ENCODE measurements at regions not wholly inside any gene's neighbourhood (a gene's known extent, or its start where the extent isn't known, plus 50 kb on each side); places are given as distances from the start of the nearest gene placed in this dataset.

DNA sequence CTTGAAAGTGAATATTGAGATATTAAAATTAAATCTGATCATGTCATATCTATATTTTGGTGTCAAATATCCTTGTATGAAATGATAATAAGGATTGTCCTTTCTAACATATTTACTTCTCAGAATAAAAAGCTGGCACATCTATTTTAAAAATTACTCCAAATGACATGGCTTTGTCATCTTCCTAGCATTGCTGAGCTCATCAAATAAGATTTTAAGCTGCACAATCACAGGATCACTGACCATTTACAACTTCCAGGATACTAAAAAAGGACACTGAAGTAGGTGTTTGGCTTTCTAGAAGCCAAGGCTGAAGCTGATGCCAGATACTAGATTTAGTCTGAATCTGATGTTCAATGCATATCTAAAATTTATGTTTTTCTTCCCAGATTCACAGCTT is 351.1 kb downstream of the BMP4 start:
- DNase-seq (no peak), ATAC-seq (replicated peaks) (no peak)
- no peak overlapping the region for H3K4me3 Mint-ChIP-seq
- no peaks in the 10 kb centered on the region for H3K9me3 Mint-ChIP-seq
- H3K4me1 Mint-ChIP-seq: peaks cover 20 to 33% of the 10 kb centered on the region in 2 donors
- peaks cover 8 to 11% of the 10 kb centered on the region in 2 donors for H3K27me3 Mint-ChIP-seq
- no peaks in the 10 kb centered on the region for H3K36me3 Mint-ChIP-seq
- H3K27ac Mint-ChIP-seq: no peak overlapping the region

DNA sequence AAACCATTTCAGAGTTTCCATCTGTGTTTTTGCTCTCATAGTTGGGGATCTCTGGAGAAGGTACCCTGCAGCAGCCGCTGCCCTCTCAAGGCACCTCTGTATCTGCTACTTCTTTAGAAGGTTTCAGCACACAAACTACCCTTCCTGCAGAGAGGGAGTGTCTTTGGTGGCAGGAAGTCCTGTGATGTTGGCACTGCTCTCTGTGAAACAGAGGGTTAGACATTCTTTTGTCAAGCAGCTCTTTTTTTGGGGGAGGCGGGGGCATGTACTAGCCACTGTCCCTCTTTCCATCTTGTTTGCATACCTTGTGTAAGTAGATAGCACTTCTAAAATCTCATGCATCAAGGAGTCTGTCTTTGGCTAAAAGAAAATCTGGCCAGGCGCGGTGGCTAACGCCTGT is 352.6 kb downstream of the BMP4 start:
- peaks cover 11 to 19% of the 10 kb centered on the region in 2 donors for H3K4me1 Mint-ChIP-seq
- ATAC-seq (replicated peaks) (peak in 1 of 2 donors; percentile 11), DNase-seq (no peak)
- H3K27me3 Mint-ChIP-seq: peaks cover 8 to 11% of the 10 kb centered on the region in 2 donors
- no peaks in the 10 kb centered on the region for H3K36me3 Mint-ChIP-seq
- H3K27ac Mint-ChIP-seq: no peak overlapping the region
- no peaks in the 10 kb centered on the region for H3K9me3 Mint-ChIP-seq
- H3K4me3 Mint-ChIP-seq: no peak overlapping the region

DNA sequence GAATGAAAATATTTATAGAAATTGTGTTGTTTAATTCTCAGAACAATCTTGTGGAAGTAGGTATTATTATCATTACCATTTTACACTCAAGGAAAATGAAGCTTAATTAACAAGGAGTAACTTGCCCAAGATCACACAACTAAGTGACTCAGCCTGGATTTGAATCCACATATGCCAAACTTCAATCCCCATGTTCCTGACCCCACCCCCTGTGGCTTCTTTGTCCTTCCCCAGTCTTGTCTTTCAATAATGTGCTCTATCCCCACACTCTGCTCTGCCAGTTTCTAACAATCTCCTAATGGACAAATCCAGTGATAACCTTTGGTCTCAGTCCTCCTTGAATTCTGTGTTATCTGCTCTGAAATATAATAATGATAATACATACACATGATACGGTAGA is 355.2 kb downstream of the BMP4 start:
- H3K27me3 Mint-ChIP-seq: peaks cover 8 to 11% of the 10 kb centered on the region in 2 donors
- H3K36me3 Mint-ChIP-seq: no peaks in the 10 kb centered on the region
- H3K27ac Mint-ChIP-seq: no peak overlapping the region
- DNase-seq (no peak), ATAC-seq (replicated peaks) (no peak)
- no peak overlapping the region for H3K4me3 Mint-ChIP-seq
- H3K9me3 Mint-ChIP-seq: peaks cover 0 to 2% of the 10 kb centered on the region in 2 donors
- H3K4me1 Mint-ChIP-seq: peaks cover 0 to 2% of the 10 kb centered on the region in 2 donors

- ATAC-seq (replicated peaks) (no peak), DNase-seq (no peak)
- Mint-ChIP-seq H3K36me3 (no peaks in the 10 kb centered on the region), H3K4me1 (no peaks in the 10 kb centered on the region), H3K27ac (no peak overlapping the region), H3K4me3 (no peak overlapping the region), H3K9me3 (peaks cover 3 to 4% of the 10 kb centered on the region in 2 donors), H3K27me3 (peaks cover 8 to 11% of the 10 kb centered on the region in 2 donors)
Measured at GRCh38 chr14:53599221-53599945, 357.2 kb downstream of the BMP4 start.

- Mint-ChIP-seq H3K27ac (no peak overlapping the region), H3K9me3 (peaks cover 3 to 4% of the 10 kb centered on the region in 2 donors), H3K36me3 (no peaks in the 10 kb centered on the region), H3K27me3 (peaks cover under 1 to 4% of the 10 kb centered on the region in 2 donors), H3K4me3 (no peak overlapping the region), H3K4me1 (no peaks in the 10 kb centered on the region)
- ATAC-seq (replicated peaks) (no peak), DNase-seq (no peak)
Measured at GRCh38 chr14:53596853-53597525, 359.6 kb downstream of the BMP4 start.

DNA sequence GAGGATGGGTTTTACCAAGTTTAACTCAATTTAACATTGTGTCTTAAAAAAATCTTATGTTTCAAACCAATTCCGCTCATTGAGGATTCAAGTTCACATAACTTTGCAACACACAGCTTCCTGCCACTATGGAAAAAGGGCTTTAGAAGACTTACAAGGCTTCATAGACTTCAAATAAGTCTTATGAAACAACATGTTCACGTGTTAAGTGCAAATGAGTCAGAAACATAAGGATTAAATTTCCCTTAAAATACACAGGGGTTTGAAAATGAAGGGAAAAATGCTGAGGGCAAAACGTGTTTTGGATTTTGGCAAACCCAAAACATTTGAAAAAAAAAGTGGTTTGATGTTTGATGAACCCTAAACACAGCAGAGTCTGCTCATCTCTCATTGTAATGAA is 364.8 kb downstream of the BMP4 start:
- DNase-seq (no peak), ATAC-seq (replicated peaks) (no peak)
- Mint-ChIP-seq H3K27me3 (peaks cover 5 to 29% of the 10 kb centered on the region in 2 donors), H3K4me1 (no peaks in the 10 kb centered on the region), H3K27ac (no peak overlapping the region), H3K9me3 (peaks cover 3% of the 10 kb centered on the region in 2 donors), H3K4me3 (no peak overlapping the region), H3K36me3 (no peaks in the 10 kb centered on the region)

DNA sequence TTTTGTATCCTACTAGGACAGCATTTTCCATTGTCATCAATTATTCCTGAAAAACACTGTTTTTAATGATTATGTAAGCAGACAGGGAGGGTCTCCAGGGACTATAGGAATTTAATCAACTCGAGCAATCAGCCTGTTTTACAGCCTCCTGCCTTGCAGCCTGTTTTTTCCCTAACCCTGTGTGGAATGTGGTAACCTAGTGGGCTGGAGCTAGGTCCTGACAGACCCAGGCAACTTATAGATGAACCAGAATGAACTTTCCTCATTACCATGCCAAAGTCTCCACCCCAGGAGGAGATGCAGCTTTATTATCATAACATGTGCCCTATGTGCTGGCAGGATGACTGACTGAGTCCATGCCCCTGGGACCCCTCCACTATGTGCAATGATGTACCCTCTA is 375.1 kb downstream of the BMP4 start:
- H3K9me3 Mint-ChIP-seq: no peaks in the 10 kb centered on the region
- no peaks in the 10 kb centered on the region for H3K4me1 Mint-ChIP-seq
- peaks cover 0 to 4% of the 10 kb centered on the region in 2 donors for H3K27me3 Mint-ChIP-seq
- H3K27ac Mint-ChIP-seq: no peak overlapping the region
- ATAC-seq (replicated peaks) (no peak), DNase-seq (no peak)
- no peak overlapping the region for H3K4me3 Mint-ChIP-seq
- no peaks in the 10 kb centered on the region for H3K36me3 Mint-ChIP-seq

DNA sequence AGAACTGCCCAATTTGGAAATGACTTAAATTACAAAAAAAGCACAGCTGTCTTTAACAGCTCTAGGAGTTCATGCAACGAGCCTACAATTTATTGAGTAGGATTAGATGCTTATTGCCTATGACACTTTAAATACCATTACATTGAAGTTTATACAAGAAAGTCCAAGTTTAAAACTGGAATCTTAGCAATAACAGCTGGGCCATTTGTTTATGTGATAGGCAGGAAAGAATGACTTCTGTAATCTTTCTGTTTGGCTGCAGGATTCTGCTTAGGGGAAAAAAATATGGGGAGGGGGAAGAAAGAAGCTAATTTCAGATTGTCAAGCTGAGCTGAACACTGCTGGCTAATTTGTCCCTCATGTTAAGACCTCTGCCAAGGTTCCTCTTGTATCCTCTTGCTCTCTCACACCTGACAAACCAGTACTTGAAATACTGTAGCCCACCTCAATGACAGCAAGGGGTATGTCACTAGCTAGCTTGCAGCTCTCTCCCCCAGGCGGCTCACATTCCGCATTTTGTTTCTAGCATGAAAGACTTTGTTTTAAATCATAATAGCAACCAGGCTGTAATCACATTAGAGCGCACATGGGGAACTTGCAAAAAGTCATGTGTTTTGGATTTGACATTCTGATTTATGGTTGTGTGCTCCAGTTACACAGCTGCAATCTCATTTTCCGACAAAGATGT is 384.8 kb downstream of the BMP4 start:
- Mint-ChIP-seq H3K4me3 (peak overlapping the region in 1 of 2 donors; percentile 12), H3K27me3 (peaks cover 12 to 17% of the 10 kb centered on the region in 2 donors), H3K36me3 (no peaks in the 10 kb centered on the region), H3K9me3 (peaks cover 0 to 2% of the 10 kb centered on the region in 2 donors), H3K4me1 (peaks cover 17 to 36% of the 10 kb centered on the region in 2 donors), H3K27ac (peak overlapping the region; percentile 53)
- ATAC-seq (replicated peaks): peak in 1 of 2 donors; percentile 6
- no peak for DNase-seq

DNA sequence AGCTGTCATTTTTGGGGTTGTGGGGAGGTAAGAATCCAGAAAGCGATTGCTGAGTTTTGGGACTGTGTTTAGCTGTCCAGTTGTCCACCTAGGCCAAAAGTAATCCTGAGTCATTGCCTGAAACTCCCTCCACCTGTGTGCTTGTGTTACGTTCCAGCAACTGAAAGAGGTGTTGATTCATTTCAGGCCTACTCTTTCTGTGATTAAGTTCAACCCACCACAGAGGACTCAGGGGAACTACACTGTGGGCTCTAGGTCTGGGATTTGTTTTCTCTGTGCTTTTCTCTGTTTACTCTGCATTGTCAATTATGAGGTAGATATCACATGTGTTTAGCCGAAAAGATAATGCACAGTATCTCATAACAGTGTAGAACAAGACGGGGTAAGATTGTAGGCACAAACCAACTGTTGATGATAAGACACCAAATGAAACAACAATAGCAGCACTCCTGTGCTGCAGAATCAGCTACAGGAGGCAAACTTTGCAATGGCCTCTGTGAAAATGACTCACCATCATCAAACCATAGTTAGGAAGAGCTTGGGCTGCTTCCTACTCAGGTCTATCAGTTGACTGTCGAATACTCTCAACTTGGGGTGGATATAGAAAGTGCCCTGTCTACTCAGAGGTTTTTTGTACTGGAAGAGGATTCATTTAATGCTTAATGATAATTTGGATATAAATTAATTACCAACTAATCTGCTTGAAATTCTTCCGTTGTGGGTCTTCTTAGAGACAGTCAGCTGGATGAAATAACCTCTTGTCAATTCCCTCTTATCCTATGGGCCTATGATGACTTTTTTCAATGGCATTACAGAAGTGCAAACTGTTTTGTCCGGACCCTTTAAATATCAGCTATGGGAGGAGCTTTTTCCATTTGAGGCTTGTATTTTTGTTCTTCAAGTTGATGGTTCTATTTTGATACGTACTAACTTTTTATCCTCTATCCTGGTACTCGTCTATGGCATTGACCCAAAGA is 385.9 kb downstream of the BMP4 start:
- Mint-ChIP-seq H3K4me1 (peaks cover 17 to 36% of the 10 kb centered on the region in 2 donors), H3K36me3 (no peaks in the 10 kb centered on the region), H3K4me3 (no peak overlapping the region), H3K27ac (peak overlapping the region; percentile 88), H3K27me3 (peaks cover 12 to 17% of the 10 kb centered on the region in 2 donors), H3K9me3 (peaks cover 0 to 2% of the 10 kb centered on the region in 2 donors)
- DNase-seq (peak; percentile 47), ATAC-seq (replicated peaks) (peak; percentile 90 to 92)

DNA sequence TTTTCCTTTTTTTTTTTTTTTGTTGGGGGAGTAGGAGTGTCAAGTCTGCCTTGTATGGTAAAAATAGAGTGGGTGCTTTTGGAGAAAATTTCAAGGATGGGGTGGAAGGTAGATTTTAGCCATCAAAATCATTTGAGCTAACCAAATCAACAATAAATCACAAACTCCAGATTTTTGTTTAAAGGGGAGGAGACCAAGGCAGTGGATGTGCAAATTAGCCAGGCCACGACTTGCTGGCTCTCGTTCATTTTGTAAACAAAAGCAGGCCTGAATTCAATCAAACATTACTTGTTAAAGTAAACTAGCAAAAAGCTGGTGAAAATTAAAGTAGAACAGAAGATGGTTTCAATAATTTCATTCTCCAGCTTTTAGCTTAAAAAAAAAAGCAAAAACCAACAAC is 387.2 kb downstream of the BMP4 start:
- peaks cover 11 to 17% of the 10 kb centered on the region in 2 donors for H3K27me3 Mint-ChIP-seq
- no peak for ATAC-seq (replicated peaks)
- peak overlapping the region; percentile 75 for H3K27ac Mint-ChIP-seq
- no peaks in the 10 kb centered on the region for H3K36me3 Mint-ChIP-seq
- H3K4me1 Mint-ChIP-seq: peaks cover 23 to 45% of the 10 kb centered on the region in 2 donors
- H3K4me3 Mint-ChIP-seq: no peak overlapping the region
- H3K9me3 Mint-ChIP-seq: peaks cover 0 to 8% of the 10 kb centered on the region in 2 donors
- DNase-seq: no peak

GRCh38 chr14:53567236-53567780 is 389.3 kb downstream of the BMP4 start:
- H3K4me3 Mint-ChIP-seq: no peak overlapping the region
- peaks cover 22 to 39% of the 10 kb centered on the region in 2 donors for H3K4me1 Mint-ChIP-seq
- peaks cover 2 to 9% of the 10 kb centered on the region in 2 donors for H3K9me3 Mint-ChIP-seq
- DNase-seq (no peak), ATAC-seq (replicated peaks) (no peak)
- peaks cover 8 to 15% of the 10 kb centered on the region in 2 donors for H3K27me3 Mint-ChIP-seq
- H3K27ac Mint-ChIP-seq: no peak overlapping the region
- peaks cover 0 to 1% of the 10 kb centered on the region in 2 donors for H3K36me3 Mint-ChIP-seq

DNA sequence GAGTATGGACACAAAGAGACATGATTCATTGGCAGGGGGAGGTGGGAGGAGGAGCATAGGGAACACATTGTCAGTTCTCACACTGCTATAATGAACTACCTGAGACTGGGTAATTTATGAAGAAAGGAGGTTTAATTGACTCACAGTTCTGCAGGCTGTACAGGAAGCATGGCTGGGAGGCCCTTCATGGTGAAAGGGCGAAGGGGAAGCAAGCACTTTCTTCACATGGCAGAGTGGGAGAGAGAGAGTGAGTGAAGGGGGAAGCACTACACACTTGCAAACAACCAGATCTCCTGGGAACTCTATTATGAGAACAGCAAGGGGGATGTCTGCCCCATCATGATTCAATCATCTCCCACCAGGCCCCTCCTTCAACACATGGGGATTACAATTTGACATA is 391.8 kb downstream of the BMP4 start:
- Mint-ChIP-seq H3K27me3 (peaks cover 4 to 5% of the 10 kb centered on the region in 2 donors), H3K36me3 (peaks cover 3 to 10% of the 10 kb centered on the region in 2 donors), H3K4me1 (peaks cover 12 to 14% of the 10 kb centered on the region in 2 donors), H3K27ac (no peak overlapping the region), H3K4me3 (no peak overlapping the region), H3K9me3 (peaks cover 14 to 16% of the 10 kb centered on the region in 2 donors)
- peak; percentile 9 for DNase-seq
- ATAC-seq (replicated peaks): peak; percentile 86 to 90

DNA sequence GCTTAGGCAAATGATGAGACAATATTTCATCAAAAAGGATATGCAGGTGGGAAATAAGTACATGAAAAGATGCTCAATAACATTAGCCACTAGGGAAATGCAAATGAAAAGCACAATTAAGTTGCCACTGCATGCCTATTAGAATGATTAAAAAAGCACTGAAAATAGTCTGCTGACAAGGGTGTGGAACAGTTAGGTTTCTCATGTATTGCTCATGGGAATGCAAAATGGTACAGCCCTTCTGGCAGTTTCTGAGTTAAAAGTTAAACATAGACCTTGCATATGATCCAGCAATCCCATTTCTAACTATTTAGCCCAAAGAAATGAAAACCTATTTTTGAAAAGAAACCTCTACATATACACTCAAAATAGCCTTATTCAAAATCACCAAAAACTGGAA is 393.0 kb downstream of the BMP4 start:
- Mint-ChIP-seq H3K4me1 (peaks cover 12 to 13% of the 10 kb centered on the region in 2 donors), H3K4me3 (no peak overlapping the region), H3K9me3 (peaks cover 14 to 16% of the 10 kb centered on the region in 2 donors), H3K27me3 (peaks cover 0 to 4% of the 10 kb centered on the region in 2 donors), H3K27ac (no peak overlapping the region), H3K36me3 (peaks cover 3 to 10% of the 10 kb centered on the region in 2 donors)
- DNase-seq (no peak), ATAC-seq (replicated peaks) (no peak)
